Gastrocnemius medialis (tissue), 4 donors: ENCODE measurements at regions not wholly inside any gene's neighbourhood (a gene's known extent, or its start where the extent isn't known, plus 50 kb on each side); places are given as distances from the start of the nearest gene placed in this dataset.
"Not testable (repeated sequence)": the region's sequence is repeated elsewhere in the genome, so short reads cannot be mapped to it uniquely, and the experiment has no call there.

Experiments used
- CTCF ChIP-seq, 5 experiments: fragments of 450-650 bp in 3 of 5; fragments of 200-600 bp in 2 of 5; sonication (generic) in 2 of 5; IDR thresholded peaks in 4 of 5; conservative IDR thresholded peaks in 1 of 5; 1 replicate in 4 of 5; 2 replicates in 1 of 5; pipeline ENCODE4 v1.5.1; 2016 to 2019; ENCODE audit warnings: antibody characterized with exemption in 5 of 5, mild to moderate bottlenecking in 3 of 5, moderate library complexity in 3 of 5
- POLR2A ChIP-seq, 2 donors: fragments of 450-650 bp; IDR thresholded peaks; one replicate each; pipeline ENCODE4 v1.6.1; 2017; ENCODE audit warnings: antibody characterized with exemption in 2 of 2, mild to moderate bottlenecking in 2 of 2, moderate library complexity in 2 of 2

GRCh38 chr2:89985650-89986049 lies 1294.2 kb downstream of the RPIA start:
- not testable (repeated sequence) for TF ChIP-seq CTCF (IDR thresholded peaks at IDR 0.05 in 4 of 5, conservative IDR thresholded peaks at IDR 0.05 in 1 of 5); POLR2A (IDR thresholded peaks at IDR 0.05)
